Subcutaneous abdominal adipose tissue (tissue), 5 donors: ENCODE measurements at regions not wholly inside any gene's neighbourhood (a gene's known extent, or its start where the extent isn't known, plus 50 kb on each side); places are given as distances from the start of the nearest gene placed in this dataset.

Experiments
- H3K27ac ChIP-seq: one replicate; pipeline ENCODE4 v1.7.0; 2013; ENCODE audit warnings: low read depth, mild to moderate bottlenecking, inconsistent platforms, low read length, moderate library complexity
- H3K27me3 ChIP-seq, 5 donors: one replicate each; pipeline ENCODE4 v1.7.0; 2013; ENCODE audit warnings: low read length in 5 of 5, inconsistent platforms in 1 of 5; ENCODE audit not compliant: control insufficient read depth in 5 of 5, insufficient read depth in 4 of 5
- H3K36me3 ChIP-seq, 5 donors: one replicate each; pipeline ENCODE4 v1.7.0; 2013; ENCODE audit warnings: low read length in 5 of 5; ENCODE audit not compliant: control insufficient read depth in 5 of 5, insufficient read depth in 5 of 5
- H3K4me1 ChIP-seq, 5 donors: one replicate each; pipeline ENCODE4 v1.7.0; 2013; ENCODE audit warnings: low read length in 5 of 5, mild to moderate bottlenecking in 3 of 5, moderate library complexity in 1 of 5; ENCODE audit not compliant: control insufficient read depth in 5 of 5, insufficient read depth in 5 of 5
- H3K4me3 ChIP-seq, 5 donors: one replicate each; pipeline ENCODE4 v1.7.0; 2013; ENCODE audit warnings: low read length in 5 of 5, low read depth in 1 of 5
- H3K9ac ChIP-seq, 5 donors: one replicate each; pipeline ENCODE4 v1.7.0; 2013; ENCODE audit warnings: low read length in 5 of 5, mild to moderate bottlenecking in 4 of 5, moderate library complexity in 3 of 5
- H3K9me3 ChIP-seq, 5 donors: one replicate each; pipeline ENCODE4 v1.7.0; 2013; ENCODE audit warnings: low read length in 5 of 5; ENCODE audit not compliant: control insufficient read depth in 5 of 5
- donor health status: healthy.
- donor health status: healthy.
- donor health status: healthy.
- donor health status: healthy.
- donor health status: healthy.

DNA sequence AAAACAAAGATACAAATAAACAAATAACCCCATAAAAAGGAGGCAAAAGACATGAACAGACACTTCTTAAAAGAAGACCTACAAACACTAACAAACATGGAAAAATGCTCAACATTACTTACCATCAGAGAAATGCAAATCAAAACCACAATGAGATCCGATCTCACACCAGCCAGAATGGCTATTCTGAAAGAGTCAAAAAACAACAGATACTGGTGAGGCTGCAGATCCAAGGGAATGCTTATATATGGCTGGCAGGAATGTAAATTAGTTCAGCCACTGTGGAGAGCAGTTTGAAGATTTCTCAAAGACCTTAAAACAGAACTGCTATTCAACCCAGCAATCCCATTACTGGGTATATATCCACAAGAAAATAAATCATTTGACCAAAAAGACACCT lies 80.4 kb upstream of the NRP1 start:
- Histone ChIP-seq H3K36me3 (no peaks in the 10 kb centered on the region), H3K27ac (no peak overlapping the region), H3K27me3 (no peaks in the 10 kb centered on the region), H3K4me3 (no peak overlapping the region), H3K9me3 (no peaks in the 10 kb centered on the region), H3K9ac (no peak overlapping the region), H3K4me1 (peaks cover 0 to 23% (median 18%) of the 10 kb centered on the region in 5 donors)

DNA sequence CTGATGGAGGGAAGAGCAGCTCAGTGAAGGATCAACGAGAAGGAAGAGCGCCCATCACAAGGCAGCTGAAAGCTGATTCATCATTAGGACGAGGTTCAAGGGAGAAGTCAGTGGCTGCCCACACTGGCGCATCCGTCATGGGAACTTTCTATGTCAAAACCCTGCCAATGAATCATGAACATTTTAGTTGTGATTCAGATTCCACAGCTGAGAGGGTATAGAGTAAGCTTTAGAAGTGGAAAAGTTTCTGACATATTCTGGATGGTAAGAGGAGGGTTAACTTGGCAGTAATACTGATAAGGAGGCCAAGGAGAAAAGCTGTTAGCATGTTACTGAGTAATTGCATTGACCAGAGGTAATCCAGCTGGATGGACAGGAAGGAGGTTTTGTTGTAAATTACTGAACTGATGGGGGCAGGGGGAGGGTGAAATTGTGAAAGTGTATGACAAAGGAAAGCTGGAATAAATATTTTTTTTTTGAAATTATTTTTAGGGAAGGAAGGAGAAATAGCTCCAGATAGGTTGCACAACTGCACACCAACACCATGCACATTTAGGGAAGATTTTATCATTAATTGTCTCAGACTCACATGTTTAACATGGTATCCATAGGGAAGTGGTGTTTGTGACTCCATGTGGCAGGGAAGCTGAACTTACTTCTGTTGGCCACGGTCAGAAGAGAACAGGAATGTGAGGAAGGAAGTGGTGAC lies 78.3 kb upstream of the NRP1 start:
- H3K27me3 ChIP-seq: no peaks in the 10 kb centered on the region
- H3K27ac ChIP-seq: no peak overlapping the region
- H3K9ac ChIP-seq: no peak overlapping the region
- no peaks in the 10 kb centered on the region for H3K9me3 ChIP-seq
- no peaks in the 10 kb centered on the region for H3K36me3 ChIP-seq
- H3K4me1 ChIP-seq: peaks cover 0 to 13% (median 8%) of the 10 kb centered on the region in 5 donors
- no peak overlapping the region for H3K4me3 ChIP-seq

DNA sequence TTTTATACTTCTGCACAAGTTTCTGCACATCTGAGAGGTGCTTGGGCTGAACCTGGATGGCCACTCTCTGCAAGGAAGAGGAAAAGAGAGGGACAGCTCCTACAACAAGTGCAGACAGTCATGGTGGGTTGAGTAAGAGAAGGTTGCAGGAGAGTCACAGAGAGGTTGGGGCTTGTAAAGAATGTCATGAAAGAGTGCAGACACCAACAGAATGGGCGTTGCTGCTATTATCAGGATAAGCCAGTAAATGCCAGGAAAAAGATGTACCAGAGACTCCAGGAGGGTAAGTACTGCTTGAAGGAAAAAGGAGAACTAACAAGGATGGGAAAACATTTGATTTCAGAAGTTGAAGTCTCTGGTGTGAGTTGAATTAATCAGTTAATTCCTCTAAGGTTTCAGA lies 77.8 kb upstream of the NRP1 start:
- H3K9ac ChIP-seq: no peak overlapping the region
- peaks cover 0 to 2% (median 0%) of the 10 kb centered on the region in 5 donors for H3K27me3 ChIP-seq
- H3K4me3 ChIP-seq: no peak overlapping the region
- no peaks in the 10 kb centered on the region for H3K9me3 ChIP-seq
- H3K36me3 ChIP-seq: no peaks in the 10 kb centered on the region
- peaks cover 0 to 13% (median 8%) of the 10 kb centered on the region in 5 donors for H3K4me1 ChIP-seq
- no peak overlapping the region for H3K27ac ChIP-seq

DNA sequence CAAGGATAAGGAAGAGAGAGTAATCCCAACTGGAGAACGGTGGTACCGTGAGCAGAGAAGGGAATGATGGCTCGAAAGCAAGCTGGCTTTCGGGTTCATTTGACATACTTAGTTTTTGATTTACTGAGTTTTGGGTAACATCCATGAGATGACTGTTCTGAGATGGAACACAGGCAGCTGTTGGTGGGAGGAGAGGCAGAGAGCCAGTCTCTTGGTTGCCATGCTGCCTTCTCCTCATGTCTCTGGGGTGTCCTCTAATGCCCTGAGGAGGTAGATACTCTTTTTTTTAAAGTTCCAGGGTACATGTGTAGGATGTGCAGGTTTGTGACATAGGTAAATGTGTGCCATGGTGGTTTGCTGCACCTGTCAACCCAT lies 76.4 kb upstream of the NRP1 start:
- Histone ChIP-seq H3K27ac (no peak overlapping the region), H3K4me3 (no peak overlapping the region), H3K36me3 (no peaks in the 10 kb centered on the region), H3K4me1 (peaks cover 0 to 13% (median 8%) of the 10 kb centered on the region in 5 donors), H3K27me3 (peaks cover 0 to 2% (median 0%) of the 10 kb centered on the region in 5 donors), H3K9ac (no peak overlapping the region), H3K9me3 (no peaks in the 10 kb centered on the region)

DNA sequence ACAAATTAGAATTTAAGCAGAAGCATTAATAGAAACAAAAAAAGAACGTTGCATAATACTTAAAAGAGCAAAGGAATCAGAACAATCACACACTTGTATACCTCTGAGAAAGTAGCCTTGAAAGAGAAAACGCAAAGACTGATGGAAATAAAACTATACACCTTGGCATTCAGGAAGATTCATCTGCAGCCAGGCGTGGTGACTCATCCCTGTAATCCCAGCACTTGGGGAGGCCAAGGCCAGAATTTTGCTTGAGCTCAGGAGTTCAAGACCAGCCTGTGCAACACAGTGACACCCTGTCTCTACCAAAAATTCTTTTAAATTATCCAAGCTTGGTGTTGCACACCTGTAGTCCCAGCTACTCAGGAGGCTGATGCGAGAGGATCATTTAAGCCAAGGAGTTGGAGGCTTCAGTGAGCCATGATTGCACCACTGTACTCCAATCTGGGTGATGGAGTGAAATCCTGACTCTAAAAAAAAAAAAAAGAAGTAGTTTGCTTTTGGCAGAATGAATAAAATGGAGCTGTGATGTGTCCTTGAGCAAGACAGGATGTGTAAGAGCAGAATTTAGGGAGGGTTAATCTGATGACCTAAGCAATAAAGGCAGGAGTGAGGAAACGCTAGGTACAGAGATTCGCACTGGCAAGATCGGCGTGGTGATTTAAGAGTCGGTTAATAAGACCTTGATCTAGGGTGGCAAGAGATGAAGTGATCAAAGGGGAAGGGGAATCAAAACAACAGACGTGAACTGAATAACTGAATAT lies 75.8 kb upstream of the NRP1 start:
- no peak overlapping the region for H3K4me3 ChIP-seq
- peaks cover 0 to 2% (median 0%) of the 10 kb centered on the region in 5 donors for H3K27me3 ChIP-seq
- H3K9ac ChIP-seq: no peak overlapping the region
- no peak overlapping the region for H3K27ac ChIP-seq
- peaks cover 0 to 13% (median 8%) of the 10 kb centered on the region in 5 donors for H3K4me1 ChIP-seq
- no peaks in the 10 kb centered on the region for H3K36me3 ChIP-seq
- H3K9me3 ChIP-seq: no peaks in the 10 kb centered on the region

DNA sequence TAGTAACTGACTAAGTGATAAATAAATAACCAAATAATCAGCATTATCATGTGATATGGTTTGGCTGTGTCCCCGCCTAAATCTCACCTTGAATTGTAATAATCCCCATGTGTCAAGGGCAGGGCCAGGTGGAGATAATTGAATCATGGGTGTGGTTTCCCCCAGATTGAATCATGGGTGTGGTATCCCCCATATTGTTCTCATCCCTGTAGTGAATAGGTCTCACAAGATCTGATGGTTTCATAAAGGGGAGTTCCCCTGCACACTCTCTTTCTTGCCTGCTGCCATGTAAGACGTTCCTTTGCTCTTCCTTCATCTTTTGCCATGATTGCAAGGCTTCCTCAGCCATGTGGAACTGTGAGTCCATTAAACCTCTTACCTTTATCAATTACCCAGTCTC lies 72.1 kb upstream of the NRP1 start:
- H3K9me3 ChIP-seq: no peaks in the 10 kb centered on the region
- H3K9ac ChIP-seq: no peak overlapping the region
- H3K4me3 ChIP-seq: no peak overlapping the region
- H3K27ac ChIP-seq: no peak overlapping the region
- peaks cover 0 to 2% (median 0%) of the 10 kb centered on the region in 5 donors for H3K27me3 ChIP-seq
- no peaks in the 10 kb centered on the region for H3K36me3 ChIP-seq
- no peaks in the 10 kb centered on the region for H3K4me1 ChIP-seq

DNA sequence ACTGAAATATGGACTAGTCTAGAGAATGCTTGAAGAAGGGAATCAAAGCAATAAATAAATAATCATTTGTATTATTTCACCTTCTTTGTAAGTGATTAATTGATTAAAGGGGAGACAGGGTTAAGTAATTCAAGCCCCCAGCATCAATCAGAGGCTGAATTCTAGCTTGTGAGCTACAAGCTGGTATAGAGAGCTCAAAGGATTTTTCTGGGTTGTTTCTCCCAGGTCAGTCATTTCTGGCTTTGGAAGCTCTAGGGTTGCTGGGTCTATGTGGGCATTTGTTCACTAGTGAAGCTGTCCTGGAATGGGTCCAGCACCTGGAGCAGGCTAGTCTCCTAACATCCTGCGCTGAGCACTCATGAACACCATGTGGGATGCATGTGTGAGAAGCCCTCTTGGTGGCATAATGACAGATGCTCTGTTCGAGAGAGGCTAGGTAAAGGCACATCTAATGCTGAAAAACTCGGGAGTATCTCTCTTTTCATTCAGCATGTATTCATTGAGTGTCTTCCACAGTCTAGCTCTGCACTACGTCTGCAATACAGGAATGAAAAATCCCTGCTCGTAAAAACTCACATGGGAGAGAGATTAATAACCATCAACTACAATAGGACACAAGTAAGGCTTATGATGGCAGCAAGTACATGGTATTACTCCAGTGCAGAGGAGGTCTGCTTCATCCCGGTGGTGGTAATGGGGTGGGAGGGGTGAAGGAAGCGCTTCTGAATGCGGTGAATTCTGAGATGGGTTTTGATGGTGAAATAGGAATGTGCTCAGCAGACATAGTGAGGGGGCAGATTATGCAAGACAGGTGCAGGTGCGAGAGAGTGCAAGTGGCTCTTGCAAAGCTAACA lies 68.0 kb upstream of the NRP1 start:
- no peak overlapping the region for H3K4me3 ChIP-seq

DNA sequence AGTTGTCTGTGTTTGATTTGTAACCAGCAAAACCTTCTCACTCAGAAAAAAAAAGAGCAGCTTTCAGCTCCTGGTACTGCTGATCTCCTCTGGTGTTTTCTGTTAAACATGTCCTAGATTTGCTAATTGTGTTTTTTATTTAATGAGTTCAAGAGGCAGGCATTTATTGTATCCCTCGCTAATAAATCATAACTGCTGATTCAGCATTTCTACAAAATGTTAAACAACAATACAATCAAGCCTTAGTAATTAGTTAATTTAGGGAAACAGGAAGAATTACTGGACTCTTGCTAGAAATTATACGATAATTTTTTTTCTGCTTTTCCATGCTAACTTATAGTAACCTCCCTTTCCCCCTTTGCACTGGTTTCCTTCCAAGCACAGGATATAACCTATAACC lies 66.8 kb upstream of the NRP1 start:
- Histone ChIP-seq H3K9me3 (peaks cover 0 to 12% (median 9%) of the 10 kb centered on the region in 5 donors), H3K4me3 (no peak overlapping the region), H3K4me1 (no peaks in the 10 kb centered on the region), H3K36me3 (no peaks in the 10 kb centered on the region), H3K27me3 (no peaks in the 10 kb centered on the region), H3K27ac (no peak overlapping the region), H3K9ac (no peak overlapping the region)

More for the DNA sequence above, 68.0 kb upstream of the NRP1 start:
- Histone ChIP-seq H3K27me3 (peaks cover 0 to 2% (median 0%) of the 10 kb centered on the region in 5 donors), H3K9ac (no peak overlapping the region), H3K9me3 (peaks cover 0 to 2% (median 0%) of the 10 kb centered on the region in 5 donors), H3K36me3 (no peaks in the 10 kb centered on the region), H3K4me1 (no peaks in the 10 kb centered on the region), H3K27ac (no peak overlapping the region)

DNA sequence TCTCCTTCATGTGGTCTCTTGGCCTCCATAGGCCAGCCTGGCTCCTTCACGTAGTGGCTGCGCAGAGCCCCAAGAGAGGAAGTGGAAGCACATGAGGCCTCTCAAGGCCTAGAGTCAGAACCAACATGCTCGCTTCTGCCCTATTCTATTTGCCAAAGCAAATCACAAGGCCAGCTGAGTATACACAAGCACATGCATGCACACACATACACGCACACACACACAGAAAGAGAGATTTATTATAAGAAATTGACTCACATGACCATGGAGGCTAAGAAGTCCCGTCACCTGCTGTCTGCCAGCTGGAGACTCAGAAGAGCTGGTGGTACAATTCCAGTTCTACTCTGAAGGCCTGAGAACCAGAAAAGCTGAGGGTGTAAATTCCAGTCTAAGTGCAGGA lies 64.3 kb upstream of the NRP1 start:
- no peak overlapping the region for H3K9ac ChIP-seq
- no peaks in the 10 kb centered on the region for H3K4me1 ChIP-seq
- H3K4me3 ChIP-seq: no peak overlapping the region
- H3K27ac ChIP-seq: no peak overlapping the region
- H3K36me3 ChIP-seq: no peaks in the 10 kb centered on the region
- H3K9me3 ChIP-seq: peaks cover 0 to 13% (median 11%) of the 10 kb centered on the region in 5 donors
- no peaks in the 10 kb centered on the region for H3K27me3 ChIP-seq
